Keratinocyte (primary cell): ENCODE measurements at regions not wholly inside any gene's neighbourhood (a gene's known extent, or its start where the extent isn't known, plus 50 kb on each side); places are given as distances from the start of the nearest gene placed in this dataset.

Experiments used
- EZH2 ChIP-seq: IDR thresholded peaks from one replicate; pipeline ENCODE4 v1.6.1; 2012; ENCODE audit warnings: inconsistent platforms, mild to moderate bottlenecking, low read length, moderate library complexity
- TF ChIP-seq, protein P1 (sequence below), 3 experiments: IDR thresholded peaks in 1 of 3; conservative IDR thresholded peaks in 1 of 3; optimal IDR thresholded peaks in 1 of 3; 2 replicates in 2 of 3; 3 replicates in 1 of 3; pipeline versions ENCODE3 to v1.5.1; 2011; ENCODE audit warnings: low read length in 3 of 3, mild to moderate bottlenecking in 3 of 3, moderate library complexity in 2 of 3, control low read depth in 1 of 3, inconsistent platforms in 1 of 3; ENCODE audit not compliant: insufficient read depth in 2 of 3; ENCODE audit errors: extremely low read depth in 1 of 3

DNA sequence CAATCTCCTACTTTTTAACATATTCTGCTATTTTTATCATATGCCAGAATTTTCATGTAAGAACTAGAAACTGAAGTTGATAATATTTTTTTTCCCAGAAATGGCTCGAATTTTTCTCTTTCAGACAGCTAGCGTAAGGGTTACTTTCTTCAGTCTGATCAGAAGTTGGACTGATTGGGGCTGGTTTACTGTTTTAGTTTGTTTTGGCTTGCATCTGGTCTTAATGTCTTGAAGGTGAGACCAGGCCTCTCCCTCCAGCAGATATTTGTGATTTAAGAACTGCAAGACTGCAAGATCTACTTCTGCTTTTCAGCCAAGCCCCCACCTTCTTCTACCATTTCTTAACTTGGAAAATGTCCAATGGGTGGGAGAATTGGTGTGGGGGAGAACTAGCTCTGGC is 266.4 kb downstream of the HAPSTR1 start:
- TF ChIP-seq, protein P1, sequence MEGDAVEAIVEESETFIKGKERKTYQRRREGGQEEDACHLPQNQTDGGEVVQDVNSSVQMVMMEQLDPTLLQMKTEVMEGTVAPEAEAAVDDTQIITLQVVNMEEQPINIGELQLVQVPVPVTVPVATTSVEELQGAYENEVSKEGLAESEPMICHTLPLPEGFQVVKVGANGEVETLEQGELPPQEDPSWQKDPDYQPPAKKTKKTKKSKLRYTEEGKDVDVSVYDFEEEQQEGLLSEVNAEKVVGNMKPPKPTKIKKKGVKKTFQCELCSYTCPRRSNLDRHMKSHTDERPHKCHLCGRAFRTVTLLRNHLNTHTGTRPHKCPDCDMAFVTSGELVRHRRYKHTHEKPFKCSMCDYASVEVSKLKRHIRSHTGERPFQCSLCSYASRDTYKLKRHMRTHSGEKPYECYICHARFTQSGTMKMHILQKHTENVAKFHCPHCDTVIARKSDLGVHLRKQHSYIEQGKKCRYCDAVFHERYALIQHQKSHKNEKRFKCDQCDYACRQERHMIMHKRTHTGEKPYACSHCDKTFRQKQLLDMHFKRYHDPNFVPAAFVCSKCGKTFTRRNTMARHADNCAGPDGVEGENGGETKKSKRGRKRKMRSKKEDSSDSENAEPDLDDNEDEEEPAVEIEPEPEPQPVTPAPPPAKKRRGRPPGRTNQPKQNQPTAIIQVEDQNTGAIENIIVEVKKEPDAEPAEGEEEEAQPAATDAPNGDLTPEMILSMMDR (optimal IDR thresholded peaks at IDR 0.05 in 1 of 3, IDR thresholded peaks at IDR 0.05 in 1 of 3, conservative IDR thresholded peaks at IDR 0.05 in 1 of 3; ENCODE audit: extremely low read depth in 1 of 3, insufficient read depth in 2 of 3, low read length in 3 of 3) = no peak
- no peak for TF ChIP-seq EZH2
